ENCODE measurements at regions not wholly inside any gene's neighbourhood (a gene's known extent, or its start where the extent isn't known, plus 50 kb on each side); places are given as distances from the start of the nearest gene placed in this dataset.
"Not testable (repeated sequence)": the region's sequence is repeated elsewhere in the genome, so short reads cannot be mapped to it uniquely, and the experiment has no call there.

DNA sequence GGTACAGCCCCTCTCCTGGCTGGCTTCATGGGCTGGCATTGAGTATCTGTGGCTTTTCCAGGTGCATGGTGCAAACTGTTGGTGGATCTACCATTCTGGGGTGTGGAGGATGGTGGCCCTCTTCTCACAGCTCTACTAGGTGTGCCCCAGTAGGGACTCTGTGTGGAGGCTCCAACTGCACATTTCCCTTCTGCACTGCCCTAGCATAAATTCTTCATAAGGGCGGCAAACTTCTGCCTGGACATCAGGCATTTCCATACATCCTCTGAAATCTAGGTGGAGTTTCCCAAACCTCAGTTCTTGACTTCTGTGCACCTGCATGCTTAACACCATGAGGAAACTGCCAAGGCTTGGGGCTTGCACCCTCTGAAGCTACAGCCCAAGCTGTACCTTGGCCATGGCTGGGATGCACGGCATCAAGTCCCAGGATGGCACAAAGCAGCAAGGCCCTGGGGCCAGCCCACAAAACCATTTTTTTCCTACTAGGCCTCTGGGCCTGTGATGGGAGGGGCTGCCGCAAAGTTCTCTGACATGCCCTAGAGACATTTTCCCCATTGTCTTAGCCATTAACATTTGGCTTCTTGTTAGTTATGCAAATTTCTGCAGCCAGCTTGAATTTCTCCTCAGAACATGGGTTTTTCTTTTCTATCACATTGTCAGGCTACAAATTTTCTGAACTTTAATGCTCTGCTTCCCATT is 83.4 kb upstream of the ECI2 start:
- TF ChIP-seq, protein P1, sequence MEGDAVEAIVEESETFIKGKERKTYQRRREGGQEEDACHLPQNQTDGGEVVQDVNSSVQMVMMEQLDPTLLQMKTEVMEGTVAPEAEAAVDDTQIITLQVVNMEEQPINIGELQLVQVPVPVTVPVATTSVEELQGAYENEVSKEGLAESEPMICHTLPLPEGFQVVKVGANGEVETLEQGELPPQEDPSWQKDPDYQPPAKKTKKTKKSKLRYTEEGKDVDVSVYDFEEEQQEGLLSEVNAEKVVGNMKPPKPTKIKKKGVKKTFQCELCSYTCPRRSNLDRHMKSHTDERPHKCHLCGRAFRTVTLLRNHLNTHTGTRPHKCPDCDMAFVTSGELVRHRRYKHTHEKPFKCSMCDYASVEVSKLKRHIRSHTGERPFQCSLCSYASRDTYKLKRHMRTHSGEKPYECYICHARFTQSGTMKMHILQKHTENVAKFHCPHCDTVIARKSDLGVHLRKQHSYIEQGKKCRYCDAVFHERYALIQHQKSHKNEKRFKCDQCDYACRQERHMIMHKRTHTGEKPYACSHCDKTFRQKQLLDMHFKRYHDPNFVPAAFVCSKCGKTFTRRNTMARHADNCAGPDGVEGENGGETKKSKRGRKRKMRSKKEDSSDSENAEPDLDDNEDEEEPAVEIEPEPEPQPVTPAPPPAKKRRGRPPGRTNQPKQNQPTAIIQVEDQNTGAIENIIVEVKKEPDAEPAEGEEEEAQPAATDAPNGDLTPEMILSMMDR (conservative IDR thresholded peaks at IDR 0.05) = not testable (repeated sequence)
- not testable (repeated sequence) for TF ChIP-seq ZFX (IDR thresholded peaks at IDR 0.05)
